ENCODE measurements at regions not wholly inside any gene's neighbourhood (a gene's known extent, or its start where the extent isn't known, plus 50 kb on each side); places are given as distances from the start of the nearest gene placed in this dataset.

- TF ChIP-seq REST (IDR thresholded peaks at IDR 0.05; ENCODE audit: low read depth) (no peak), EP300 (IDR thresholded peaks at IDR 0.05; ENCODE audit: borderline replicate concordance) (no peak), MAX (IDR thresholded peaks at IDR 0.05) (no peak), TAF1 (IDR thresholded peaks at IDR 0.05; ENCODE audit: low read depth) (no peak), FOXM1 (IDR thresholded peaks at IDR 0.05; ENCODE audit: borderline replicate concordance, low read depth) (no peak), ZBTB7A (IDR thresholded peaks at IDR 0.05; ENCODE audit: low read depth) (no peak), RAD21 (IDR thresholded peaks at IDR 0.05; ENCODE audit: low read depth) (no peak), TCF12 (IDR thresholded peaks at IDR 0.05; ENCODE audit: low read depth) (no peak), USF1 (IDR thresholded peaks at IDR 0.05) (no peak), EGR1 (IDR thresholded peaks at IDR 0.05) (no peak), CREB1 (IDR thresholded peaks at IDR 0.05; ENCODE audit: low read depth) (no peak), YY1 (IDR thresholded peaks at IDR 0.05; ENCODE audit: low read depth) (no peak), CEBPB (IDR thresholded peaks at IDR 0.05) (no peak)
These were observed 91.4 kb upstream of the ADGRG2 start for GRCh38 chrX:19213610-19214152.
